GM12892 (cell line): ENCODE measurements at regions not wholly inside any gene's neighbourhood (a gene's known extent, or its start where the extent isn't known, plus 50 kb on each side); places are given as distances from the start of the nearest gene placed in this dataset.
A peak's percentile ranks its signal among the peaks of the same experiment; 100 is the strongest.

Source experiments
- DNase-seq: peaks from one replicate; pipeline ENCODE4 v3.0.0; 2011; ENCODE audit not compliant: insufficient read length
- FAIRE-seq: peaks from 2 replicates; lab custom pipeline; 2011; peaks lifted over from hg19 to GRCh38; lab: Jason Lieb, UNC
- POLR2A ChIP-seq: IDR thresholded peaks from 2 replicates; pipeline ENCODE4 v1.6.1; 2011; ENCODE audit warnings: low read depth, low read length, control low read depth
- POLR2AphosphoS5 ChIP-seq: IDR thresholded peaks from 2 replicates; pipeline ENCODE4 v1.6.1; 2011; ENCODE audit warnings: low read depth, low read length, control low read depth
- TAF1 ChIP-seq: IDR thresholded peaks from 2 replicates; pipeline ENCODE4 v1.6.1; 2011; ENCODE audit warnings: low read depth, mild to moderate bottlenecking, control low read depth, low read length, borderline replicate concordance

- no peak for FAIRE-seq
- no peak for DNase-seq
- TF ChIP-seq TAF1, result no peak
- no peak for TF ChIP-seq POLR2A
- TF ChIP-seq POLR2AphosphoS5, result no peak
Observed at GRCh38 chr3:161713731-161714130, 217.1 kb downstream of the OTOL1 start.

DNA sequence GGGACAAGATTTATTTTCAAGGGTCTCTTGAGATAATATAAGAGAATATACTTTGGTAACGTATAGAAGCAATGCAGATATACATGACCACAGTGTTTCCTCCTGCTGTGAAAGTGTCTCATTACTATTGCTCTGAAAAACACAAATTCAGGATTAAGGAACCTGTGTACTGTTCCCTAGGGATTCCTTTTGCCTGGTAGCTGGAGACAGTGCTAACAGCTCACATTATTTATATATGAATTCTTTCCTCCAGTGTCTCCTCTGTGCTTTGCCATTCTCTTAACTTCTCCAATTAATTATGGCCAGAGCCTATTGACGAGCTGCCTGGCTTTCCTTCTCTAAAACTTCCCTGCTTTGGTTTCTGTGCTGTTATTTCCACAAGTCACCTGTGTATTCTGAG is 235.4 kb downstream of the OTOL1 start:
- FAIRE-seq (no peak), DNase-seq (no peak)
- TF ChIP-seq POLR2AphosphoS5, result no peak
- no peak for TF ChIP-seq POLR2A
- TF ChIP-seq TAF1, result no peak

GRCh38 chr3:161737171-161737570 is 240.6 kb downstream of the OTOL1 start:
- no peak for FAIRE-seq
- no peak for DNase-seq
- TF ChIP-seq TAF1 (no peak), POLR2AphosphoS5 (no peak), POLR2A (no peak)

DNA sequence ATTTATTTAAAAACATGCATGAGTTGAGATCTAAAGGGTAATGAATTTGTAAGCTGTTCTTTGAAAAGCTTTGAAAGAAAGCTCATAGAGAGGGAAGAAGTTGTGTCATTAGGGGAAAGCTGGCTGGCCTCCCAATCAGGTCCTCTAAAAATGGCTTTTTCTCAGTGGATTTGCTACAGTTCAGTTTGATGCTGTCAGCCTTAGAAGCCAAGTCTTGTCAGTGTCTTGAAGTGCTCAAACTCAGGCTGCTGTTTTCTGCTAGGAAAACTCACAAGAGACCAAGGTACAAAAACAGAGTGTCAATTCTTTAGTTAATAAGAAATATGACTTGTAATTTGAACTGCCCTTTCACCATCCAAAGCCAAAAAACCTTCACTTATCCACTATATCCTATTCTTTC is 243.8 kb downstream of the OTOL1 start:
- no peak for FAIRE-seq

GRCh38 chr3:161744366-161744765 is 247.8 kb downstream of the OTOL1 start:
- no peak for FAIRE-seq
- no peak for DNase-seq
- TF ChIP-seq POLR2A, result no peak
- TF ChIP-seq POLR2AphosphoS5, result no peak
- TF ChIP-seq TAF1, result no peak

More for the DNA sequence above, 243.8 kb downstream of the OTOL1 start:
- TF ChIP-seq POLR2A (no peak), POLR2AphosphoS5 (no peak), TAF1 (no peak)
- no peak for DNase-seq

GRCh38 chr3:161745741-161746140 is 249.1 kb downstream of the OTOL1 start:
- FAIRE-seq (no peak), DNase-seq (no peak)
- TF ChIP-seq POLR2AphosphoS5, result no peak
- TF ChIP-seq TAF1, result no peak
- no peak for TF ChIP-seq POLR2A

DNA sequence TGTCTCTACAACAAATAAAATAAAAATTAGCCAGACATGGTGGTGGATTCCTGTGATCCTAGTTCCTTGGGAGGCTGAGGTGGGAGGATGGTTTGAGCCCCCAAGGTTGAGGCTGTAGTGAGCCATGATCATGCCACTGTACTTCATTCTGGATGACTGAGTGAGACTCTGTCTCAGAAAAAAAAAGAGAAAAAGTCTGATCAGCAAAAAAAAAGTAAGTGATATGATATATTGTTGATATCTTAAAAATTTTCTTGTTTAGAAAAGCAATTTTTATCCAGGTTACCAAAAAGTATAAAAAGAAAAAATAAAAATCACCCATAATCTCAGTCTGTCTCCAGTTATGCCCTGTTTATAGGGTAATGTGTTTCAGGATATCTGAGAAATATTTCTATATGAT is 251.4 kb downstream of the OTOL1 start:
- TF ChIP-seq POLR2A (no peak), TAF1 (no peak), POLR2AphosphoS5 (no peak)
- FAIRE-seq (no peak), DNase-seq (no peak)

- no peak for TF ChIP-seq POLR2AphosphoS5
- FAIRE-seq, result no peak
- no peak for DNase-seq
Observed at GRCh38 chr3:161754420-161755053, 257.9 kb downstream of the OTOL1 start.

GRCh38 chr3:161759444-161759843 is 262.8 kb downstream of the OTOL1 start:
- TF ChIP-seq POLR2A, result no peak
- TF ChIP-seq TAF1, result no peak
- no peak for TF ChIP-seq POLR2AphosphoS5
- FAIRE-seq (no peak), DNase-seq (no peak)

- TF ChIP-seq POLR2AphosphoS5, result no peak
- TF ChIP-seq POLR2A, result no peak
- no peak for TF ChIP-seq TAF1
- DNase-seq, result no peak
- no peak for FAIRE-seq
Observed at GRCh38 chr3:161766331-161766730, 269.7 kb downstream of the OTOL1 start.

- TF ChIP-seq POLR2AphosphoS5 (no peak), POLR2A (no peak), TAF1 (no peak)
- peak; percentile 90 for FAIRE-seq
- no peak for DNase-seq
Observed at GRCh38 chr3:161770484-161771386, 274.1 kb downstream of the OTOL1 start.

GRCh38 chr3:161781381-161781780 is 284.8 kb downstream of the OTOL1 start:
- no peak for TF ChIP-seq TAF1
- no peak for TF ChIP-seq POLR2AphosphoS5
- DNase-seq (no peak), FAIRE-seq (no peak)
